MM.1S (cell line): ENCODE measurements at regions not wholly inside any gene's neighbourhood (a gene's known extent, or its start where the extent isn't known, plus 50 kb on each side); places are given as distances from the start of the nearest gene placed in this dataset.

Experiments used
- DNase-seq: peaks from one replicate; pipeline ENCODE4 v3.0.0-alpha.2; 2015
- H2AFZ ChIP-seq: fragments of 300-600 bp; sonication (generic); 2 replicates; pipeline ENCODE4 v1.6.0; 2016; ENCODE audit warnings: antibody characterized with exemption, low read length
- H3F3A ChIP-seq: fragments of 300-600 bp; sonication (generic); 2 replicates; pipeline ENCODE4 v1.6.1; 2016; ENCODE audit warnings: mild to moderate bottlenecking, antibody characterized with exemption, low read length, moderate library complexity, mixed read lengths; ENCODE audit not compliant: insufficient read depth
- H3K27ac ChIP-seq: fragments of 300-600 bp; sonication (generic); 2 replicates; pipeline ENCODE4 v1.5.1; 2016; ENCODE audit warnings: mild to moderate bottlenecking, low read length
- H3K27me3 ChIP-seq: fragments of 300-600 bp; sonication (generic); replicated peaks from 2 replicates; pipeline ENCODE4 v1.6.0; 2016; ENCODE audit warnings: low read length; ENCODE audit not compliant: insufficient read depth
- H3K36me3 ChIP-seq: fragments of 300-600 bp; sonication (generic); replicated peaks from 2 replicates; pipeline ENCODE4 v1.6.1; 2016; ENCODE audit warnings: mild to moderate bottlenecking, low read length, mixed read lengths; ENCODE audit not compliant: insufficient read depth
- H3K4me1 ChIP-seq: fragments of 300-600 bp; sonication (generic); 2 replicates; pipeline ENCODE4 v1.6.1; 2016; ENCODE audit warnings: low read length, mixed read lengths
- H3K4me2 ChIP-seq: fragments of 300-600 bp; sonication (generic); 2 replicates; pipeline ENCODE4 v1.6.0; 2016; ENCODE audit warnings: low read depth, low read length
- H3K4me3 ChIP-seq: fragments of 300-600 bp; sonication (generic); 2 replicates; pipeline ENCODE4 v1.5.1; 2016; ENCODE audit warnings: low read length, mixed read lengths
- H3K79me2 ChIP-seq: fragments of 300-600 bp; sonication (generic); 2 replicates; pipeline ENCODE4 v1.6.1; 2016; ENCODE audit warnings: mixed run types, low read length, mixed read lengths
- H3K9ac ChIP-seq: fragments of 300-600 bp; sonication (generic); 2 replicates; pipeline ENCODE4 v1.6.1; 2016; ENCODE audit warnings: low read length, mixed read lengths
- H3K9me2 ChIP-seq: fragments of 300-600 bp; sonication (generic); replicated peaks from 2 replicates; pipeline ENCODE4 v1.6.1; 2016; ENCODE audit warnings: mild to moderate bottlenecking, low read length, mixed read lengths; ENCODE audit not compliant: insufficient read depth
- H3K9me3 ChIP-seq: fragments of 300-600 bp; sonication (generic); replicated peaks from 2 replicates; pipeline ENCODE4 v1.6.1; 2016; ENCODE audit warnings: mild to moderate bottlenecking, low read length, mixed read lengths; ENCODE audit not compliant: insufficient read depth
- H4K20me1 ChIP-seq: fragments of 300-600 bp; sonication (generic); 2 replicates; pipeline ENCODE4 v1.6.1; 2016; ENCODE audit warnings: mild to moderate bottlenecking, low read length, moderate library complexity, mixed read lengths; ENCODE audit not compliant: insufficient read depth
- EZH2 ChIP-seq: fragments of 300-600 bp; sonication (generic); optimal IDR thresholded peaks from 2 replicates; pipeline ENCODE3; 2017; ENCODE audit warnings: low read depth, mild to moderate bottlenecking, antibody characterized with exemption, low read length, mixed read lengths
- EZH2phosphoT487 ChIP-seq: fragments of 300-600 bp; sonication (generic); IDR thresholded peaks from 2 replicates; pipeline ENCODE4 v1.6.1; 2018; ENCODE audit warnings: antibody characterized with exemption, low read length
- TF ChIP-seq, protein P1 (sequence below): fragments of 300-600 bp; sonication (generic); IDR thresholded peaks from 2 replicates; pipeline ENCODE4 v1.5.1; 2016; ENCODE audit warnings: antibody characterized with exemption, low read length, mixed read lengths

DNA sequence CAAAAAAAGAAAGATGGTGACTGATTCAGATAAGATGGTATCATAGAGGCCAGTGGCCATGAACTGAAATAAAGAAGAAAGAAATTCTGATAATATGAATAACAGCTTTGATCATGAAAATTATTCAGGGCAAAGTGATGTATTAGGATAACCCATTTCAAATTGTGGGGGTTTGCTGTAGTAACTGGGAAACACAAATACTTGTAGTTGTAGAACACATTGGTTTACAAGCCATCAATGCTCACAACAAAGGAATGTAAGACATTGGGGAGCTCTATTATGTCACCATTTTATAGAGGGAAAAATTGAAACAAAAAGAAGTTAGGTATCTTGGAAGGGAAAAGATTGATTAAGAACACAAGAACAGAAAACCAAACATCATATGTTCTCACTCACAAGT, 140.4 kb upstream of the FRMD6 start:
- no peaks in the 10 kb centered on the region for H3K9me3 ChIP-seq
- H3K36me3 ChIP-seq = no peaks in the 10 kb centered on the region
- no peaks in the 10 kb centered on the region for H3F3A ChIP-seq
- no peaks in the 10 kb centered on the region for H3K79me2 ChIP-seq
- H3K4me1 ChIP-seq = no peaks in the 10 kb centered on the region
- no peaks in the 10 kb centered on the region for H3K9me2 ChIP-seq
- no peak overlapping the region for H3K27ac ChIP-seq
- H2AFZ ChIP-seq = no peak overlapping the region
- no peak for DNase-seq
- no peak overlapping the region for H3K9ac ChIP-seq
- H3K4me2 ChIP-seq = no peak overlapping the region
- no peak overlapping the region for H3K4me3 ChIP-seq
- no peak for TF ChIP-seq EZH2
- TF ChIP-seq, protein P1, sequence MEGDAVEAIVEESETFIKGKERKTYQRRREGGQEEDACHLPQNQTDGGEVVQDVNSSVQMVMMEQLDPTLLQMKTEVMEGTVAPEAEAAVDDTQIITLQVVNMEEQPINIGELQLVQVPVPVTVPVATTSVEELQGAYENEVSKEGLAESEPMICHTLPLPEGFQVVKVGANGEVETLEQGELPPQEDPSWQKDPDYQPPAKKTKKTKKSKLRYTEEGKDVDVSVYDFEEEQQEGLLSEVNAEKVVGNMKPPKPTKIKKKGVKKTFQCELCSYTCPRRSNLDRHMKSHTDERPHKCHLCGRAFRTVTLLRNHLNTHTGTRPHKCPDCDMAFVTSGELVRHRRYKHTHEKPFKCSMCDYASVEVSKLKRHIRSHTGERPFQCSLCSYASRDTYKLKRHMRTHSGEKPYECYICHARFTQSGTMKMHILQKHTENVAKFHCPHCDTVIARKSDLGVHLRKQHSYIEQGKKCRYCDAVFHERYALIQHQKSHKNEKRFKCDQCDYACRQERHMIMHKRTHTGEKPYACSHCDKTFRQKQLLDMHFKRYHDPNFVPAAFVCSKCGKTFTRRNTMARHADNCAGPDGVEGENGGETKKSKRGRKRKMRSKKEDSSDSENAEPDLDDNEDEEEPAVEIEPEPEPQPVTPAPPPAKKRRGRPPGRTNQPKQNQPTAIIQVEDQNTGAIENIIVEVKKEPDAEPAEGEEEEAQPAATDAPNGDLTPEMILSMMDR = no peak
- TF ChIP-seq EZH2phosphoT487 = no peak
- H4K20me1 ChIP-seq = no peaks in the 10 kb centered on the region
- no peaks in the 10 kb centered on the region for H3K27me3 ChIP-seq

DNA sequence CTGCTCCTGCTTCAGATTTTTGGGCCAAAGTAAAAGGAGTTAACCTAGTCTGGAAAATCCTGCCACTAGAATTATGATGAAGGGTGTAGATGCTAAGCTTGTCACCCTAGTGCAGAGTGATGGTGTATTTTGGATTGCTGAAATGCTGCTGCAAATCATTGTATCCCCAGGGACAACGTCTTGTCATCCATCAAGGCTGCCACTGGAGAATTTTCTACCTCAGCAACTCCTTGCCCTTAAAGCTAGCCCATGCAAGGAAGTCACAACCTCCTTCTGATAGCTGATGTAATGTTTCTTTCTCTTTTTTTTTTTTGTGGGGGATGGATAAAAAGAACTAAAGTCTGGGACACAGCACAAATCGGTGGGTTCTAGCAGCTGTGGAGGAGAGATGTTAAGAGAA, 139.4 kb upstream of the FRMD6 start:
- Histone ChIP-seq H3K9me3 (no peaks in the 10 kb centered on the region), H2AFZ (no peak overlapping the region), H3K79me2 (no peaks in the 10 kb centered on the region), H3K4me3 (no peak overlapping the region), H3K27me3 (no peaks in the 10 kb centered on the region), H3K4me1 (no peaks in the 10 kb centered on the region), H3K27ac (no peak overlapping the region), H3F3A (no peaks in the 10 kb centered on the region), H3K4me2 (no peak overlapping the region), H4K20me1 (no peaks in the 10 kb centered on the region), H3K36me3 (no peaks in the 10 kb centered on the region), H3K9me2 (no peaks in the 10 kb centered on the region), H3K9ac (no peak overlapping the region)
- TF ChIP-seq EZH2 (no peak), EZH2phosphoT487 (no peak)
- TF ChIP-seq, protein P1 = no peak
- DNase-seq = no peak

DNA sequence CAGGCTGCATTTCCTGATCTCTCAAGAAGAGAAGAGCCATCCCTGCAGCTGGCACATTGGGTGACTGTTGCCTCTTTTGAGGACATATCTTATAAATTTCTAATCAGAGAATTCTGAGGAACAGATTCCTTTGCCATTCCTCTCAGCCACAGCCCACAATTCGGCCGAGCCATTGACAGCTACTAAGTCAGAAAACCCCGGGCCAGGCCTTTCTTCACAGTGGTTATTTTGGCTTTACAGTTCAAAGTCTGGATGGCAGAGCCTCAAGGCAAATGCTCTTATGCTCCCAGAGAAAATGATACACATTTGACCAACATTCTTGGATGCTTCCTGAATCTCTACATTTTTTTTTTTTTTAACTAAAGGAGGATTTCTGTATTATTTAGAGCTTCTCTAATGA, 138.4 kb upstream of the FRMD6 start:
- DNase-seq = no peak
- TF ChIP-seq EZH2 (no peak), EZH2phosphoT487 (no peak)
- TF ChIP-seq, protein P1 = no peak
- no peak overlapping the region for H3K4me3 ChIP-seq

More for the DNA sequence above, 138.4 kb upstream of the FRMD6 start:
- Histone ChIP-seq H3K27me3 (no peaks in the 10 kb centered on the region), H3K36me3 (no peaks in the 10 kb centered on the region), H3K79me2 (no peaks in the 10 kb centered on the region), H3K9ac (no peak overlapping the region), H3F3A (no peaks in the 10 kb centered on the region), H2AFZ (no peak overlapping the region), H3K4me2 (no peak overlapping the region), H3K4me1 (no peaks in the 10 kb centered on the region), H3K9me2 (no peaks in the 10 kb centered on the region), H4K20me1 (no peaks in the 10 kb centered on the region), H3K27ac (no peak overlapping the region), H3K9me3 (no peaks in the 10 kb centered on the region)
